HEK293 (cell line): ENCODE measurements at regions not wholly inside any gene's neighbourhood (a gene's known extent, or its start where the extent isn't known, plus 50 kb on each side); places are given as distances from the start of the nearest gene placed in this dataset.

Source experiments
- CTCF ChIA-PET: fragments of 350-600 bp; formaldehyde crosslinking; extraction: SDS; loops from one replicate; lab custom pipeline; 2021; ENCODE audit warnings: antibody characterized with exemption; lab: Yijun Ruan, JAX
- POLR2A ChIA-PET: fragments of 300-600 bp; formaldehyde crosslinking; extraction: SDS; loops from one replicate; lab custom pipeline; 2020; ENCODE audit warnings: antibody characterized with exemption, inconsistent platforms; lab: Yijun Ruan, JAX
- H3K27ac ChIP-seq: fragments of 200-500 bp; sonication (Bioruptor generic); 2 replicates; pipeline ENCODE4 v1.5.1; 2014; ENCODE audit warnings: low read depth, low read length, control low read depth, inconsistent platforms; ENCODE audit errors: extremely low read depth
- H3K36me3 ChIP-seq, 2 experiments: fragments of 200-500 bp in 1 of 2; sonication (Bioruptor generic) in 1 of 2; 1 replicate in 1 of 2; 2 replicates in 1 of 2; pipeline ENCODE4 v1.5.1; 2014 to 2017; ENCODE audit warnings: inconsistent platforms in 2 of 2, low read length in 2 of 2; ENCODE audit not compliant: control insufficient read depth in 2 of 2, insufficient read depth in 1 of 2
- H3K4me1 ChIP-seq: fragments of 200-500 bp; sonication (Bioruptor generic); 2 replicates; pipeline ENCODE4 v1.5.1; 2014; ENCODE audit warnings: mild to moderate bottlenecking, low read length, inconsistent platforms; ENCODE audit not compliant: control insufficient read depth, insufficient read depth
- H3K4me3 ChIP-seq: 2 replicates; pipeline ENCODE4 v1.5.1; 2011; ENCODE audit warnings: low read depth, mild to moderate bottlenecking, control low read depth, low read length, moderate library complexity
- H3K9me3 ChIP-seq: fragments of 200-500 bp; sonication (Bioruptor generic); 2 replicates; pipeline ENCODE4 v1.5.1; 2014; ENCODE audit warnings: low read depth, low read length, inconsistent platforms; ENCODE audit not compliant: control insufficient read depth, insufficient read depth
- FEZF1 ChIP-seq: fragments of 450-650 bp; formaldehyde crosslinking; IDR thresholded peaks from 2 replicates; pipeline ENCODE4 v1.5.1; 2016; ENCODE audit warnings: missing biosample characterization, missing genetic modification characterization
- HOXC10 ChIP-seq: sonication (generic); formaldehyde crosslinking; IDR thresholded peaks from 2 replicates; pipeline ENCODE4 v1.8.1; 2023; ENCODE audit warnings: mild to moderate bottlenecking, missing genetic modification reagents
- OSR2 ChIP-seq: fragments of 450-650 bp; formaldehyde crosslinking; IDR thresholded peaks from 2 replicates; pipeline ENCODE4 v1.5.1; 2016; ENCODE audit warnings: missing biosample characterization, missing genetic modification characterization
- TRIM28 ChIP-seq: IDR thresholded peaks from 2 replicates; pipeline ENCODE4 v1.6.1; 2011; ENCODE audit warnings: low read length, control low read depth, borderline replicate concordance
- ZFHX2 ChIP-seq: fragments of 450-650 bp; formaldehyde crosslinking; conservative IDR thresholded peaks from 2 replicates; pipeline ENCODE4 v1.5.1; 2016; ENCODE audit warnings: missing biosample characterization, missing genetic modification characterization
- ZFP69B ChIP-seq: fragments of 450-650 bp; formaldehyde crosslinking; IDR thresholded peaks from 2 replicates; pipeline ENCODE4 v1.5.1; 2016; ENCODE audit warnings: missing biosample characterization, missing genetic modification characterization
- ZNF24 ChIP-seq: fragments of 450-650 bp; formaldehyde crosslinking; IDR thresholded peaks from 2 replicates; pipeline ENCODE4 v1.5.1; 2016; ENCODE audit warnings: missing biosample characterization, missing genetic modification characterization
- ZNF521 ChIP-seq: fragments of 450-650 bp; formaldehyde crosslinking; IDR thresholded peaks from 2 replicates; pipeline ENCODE4 v1.5.1; 2017; ENCODE audit warnings: missing biosample characterization, mild to moderate bottlenecking, missing genetic modification characterization
- ZNF548 ChIP-seq: fragments of 450-650 bp; formaldehyde crosslinking; IDR thresholded peaks from 2 replicates; pipeline ENCODE4 v1.5.1; 2016; ENCODE audit warnings: missing biosample characterization, missing genetic modification characterization
- ZNF560 ChIP-seq: fragments of 450-650 bp; formaldehyde crosslinking; IDR thresholded peaks from 2 replicates; pipeline ENCODE4 v1.5.1; 2017; ENCODE audit warnings: missing biosample characterization, missing genetic modification characterization, borderline replicate concordance
- ZNF571 ChIP-seq: fragments of 450-650 bp; formaldehyde crosslinking; IDR thresholded peaks from 2 replicates; pipeline ENCODE4 v1.5.0; 2017; ENCODE audit warnings: missing biosample characterization, missing genetic modification characterization
- ZNF747 ChIP-seq: fragments of 450-650 bp; formaldehyde crosslinking; IDR thresholded peaks from 2 replicates; pipeline ENCODE4 v1.5.1; 2016; ENCODE audit warnings: missing biosample characterization, missing genetic modification characterization
- ZNF776 ChIP-seq: fragments of 450-650 bp; formaldehyde crosslinking; IDR thresholded peaks from 2 replicates; pipeline ENCODE4 v1.5.0; 2017; ENCODE audit warnings: missing biosample characterization, missing genetic modification characterization, borderline replicate concordance
- ZNF785 ChIP-seq: fragments of 450-650 bp; formaldehyde crosslinking; IDR thresholded peaks from 2 replicates; pipeline ENCODE4 v1.5.1; 2016; ENCODE audit warnings: missing biosample characterization, missing genetic modification characterization
- TF ChIP-seq, protein P1 (sequence below): fragments of 450-650 bp; formaldehyde crosslinking; IDR thresholded peaks from 2 replicates; pipeline ENCODE4 v1.5.1; 2016; ENCODE audit warnings: missing biosample characterization, missing genetic modification characterization
- TF ChIP-seq, protein P2 (sequence below): fragments of 450-650 bp; formaldehyde crosslinking; IDR thresholded peaks from 2 replicates; pipeline ENCODE4 v1.5.1; 2017; ENCODE audit warnings: missing biosample characterization, mild to moderate bottlenecking, missing genetic modification characterization, moderate library complexity
- TF ChIP-seq, protein P3 (sequence below): fragments of 450-650 bp; formaldehyde crosslinking; IDR thresholded peaks from 2 replicates; pipeline ENCODE4 v1.5.1; 2016; ENCODE audit warnings: missing biosample characterization, missing genetic modification characterization, borderline replicate concordance

DNA sequence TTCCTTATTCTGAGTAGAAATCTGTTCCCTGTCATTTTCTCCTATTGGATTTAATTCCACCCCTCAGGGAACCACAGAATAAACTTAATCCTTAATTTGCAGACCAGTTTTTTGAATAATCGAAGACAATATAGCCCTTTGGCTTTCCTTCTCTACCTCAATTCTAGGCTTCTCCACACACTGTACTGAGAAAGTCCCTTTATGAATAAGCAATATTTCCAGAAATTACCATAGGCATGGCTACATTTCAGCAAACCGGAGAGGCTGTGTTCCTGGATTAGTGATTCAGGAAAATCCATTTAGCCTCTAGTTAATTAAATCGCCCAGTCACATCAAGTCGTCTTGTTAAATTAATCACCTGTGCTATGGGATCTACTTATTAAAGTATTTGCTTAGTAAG is 125.1 kb downstream of the ANAPC4 start:
- no peak overlapping the region for H3K27ac ChIP-seq
- no peak overlapping the region for H3K4me3 ChIP-seq
- ChIA-PET CTCF (no interaction called here), POLR2A (no interaction called here)
- no peak for TF ChIP-seq ZNF24 (tag by site-specific recombination)
- TF ChIP-seq, protein P1, sequence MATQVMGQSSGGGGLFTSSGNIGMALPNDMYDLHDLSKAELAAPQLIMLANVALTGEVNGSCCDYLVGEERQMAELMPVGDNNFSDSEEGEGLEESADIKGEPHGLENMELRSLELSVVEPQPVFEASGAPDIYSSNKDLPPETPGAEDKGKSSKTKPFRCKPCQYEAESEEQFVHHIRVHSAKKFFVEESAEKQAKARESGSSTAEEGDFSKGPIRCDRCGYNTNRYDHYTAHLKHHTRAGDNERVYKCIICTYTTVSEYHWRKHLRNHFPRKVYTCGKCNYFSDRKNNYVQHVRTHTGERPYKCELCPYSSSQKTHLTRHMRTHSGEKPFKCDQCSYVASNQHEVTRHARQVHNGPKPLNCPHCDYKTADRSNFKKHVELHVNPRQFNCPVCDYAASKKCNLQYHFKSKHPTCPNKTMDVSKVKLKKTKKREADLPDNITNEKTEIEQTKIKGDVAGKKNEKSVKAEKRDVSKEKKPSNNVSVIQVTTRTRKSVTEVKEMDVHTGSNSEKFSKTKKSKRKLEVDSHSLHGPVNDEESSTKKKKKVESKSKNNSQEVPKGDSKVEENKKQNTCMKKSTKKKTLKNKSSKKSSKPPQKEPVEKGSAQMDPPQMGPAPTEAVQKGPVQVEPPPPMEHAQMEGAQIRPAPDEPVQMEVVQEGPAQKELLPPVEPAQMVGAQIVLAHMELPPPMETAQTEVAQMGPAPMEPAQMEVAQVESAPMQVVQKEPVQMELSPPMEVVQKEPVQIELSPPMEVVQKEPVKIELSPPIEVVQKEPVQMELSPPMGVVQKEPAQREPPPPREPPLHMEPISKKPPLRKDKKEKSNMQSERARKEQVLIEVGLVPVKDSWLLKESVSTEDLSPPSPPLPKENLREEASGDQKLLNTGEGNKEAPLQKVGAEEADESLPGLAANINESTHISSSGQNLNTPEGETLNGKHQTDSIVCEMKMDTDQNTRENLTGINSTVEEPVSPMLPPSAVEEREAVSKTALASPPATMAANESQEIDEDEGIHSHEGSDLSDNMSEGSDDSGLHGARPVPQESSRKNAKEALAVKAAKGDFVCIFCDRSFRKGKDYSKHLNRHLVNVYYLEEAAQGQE (tag by site-specific recombination), result no peak
- TF ChIP-seq, protein P2, sequence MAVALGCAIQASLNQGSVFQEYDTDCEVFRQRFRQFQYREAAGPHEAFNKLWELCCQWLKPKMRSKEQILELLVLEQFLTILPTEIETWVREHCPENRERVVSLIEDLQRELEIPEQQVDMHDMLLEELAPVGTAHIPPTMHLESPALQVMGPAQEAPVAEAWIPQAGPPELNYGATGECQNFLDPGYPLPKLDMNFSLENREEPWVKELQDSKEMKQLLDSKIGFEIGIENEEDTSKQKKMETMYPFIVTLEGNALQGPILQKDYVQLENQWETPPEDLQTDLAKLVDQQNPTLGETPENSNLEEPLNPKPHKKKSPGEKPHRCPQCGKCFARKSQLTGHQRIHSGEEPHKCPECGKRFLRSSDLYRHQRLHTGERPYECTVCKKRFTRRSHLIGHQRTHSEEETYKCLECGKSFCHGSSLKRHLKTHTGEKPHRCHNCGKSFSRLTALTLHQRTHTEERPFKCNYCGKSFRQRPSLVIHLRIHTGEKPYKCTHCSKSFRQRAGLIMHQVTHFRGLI (tag by site-specific recombination), result no peak
- no peak for TF ChIP-seq ZNF785 (tag by site-specific recombination)
- no peak for TF ChIP-seq ZFHX2 (tag by site-specific recombination)
- TF ChIP-seq ZNF571, result no peak
- no peak for TF ChIP-seq ZNF776
- no peak for TF ChIP-seq ZNF548 (tag by site-specific recombination)
- TF ChIP-seq TRIM28, result no peak
- TF ChIP-seq, protein P3, sequence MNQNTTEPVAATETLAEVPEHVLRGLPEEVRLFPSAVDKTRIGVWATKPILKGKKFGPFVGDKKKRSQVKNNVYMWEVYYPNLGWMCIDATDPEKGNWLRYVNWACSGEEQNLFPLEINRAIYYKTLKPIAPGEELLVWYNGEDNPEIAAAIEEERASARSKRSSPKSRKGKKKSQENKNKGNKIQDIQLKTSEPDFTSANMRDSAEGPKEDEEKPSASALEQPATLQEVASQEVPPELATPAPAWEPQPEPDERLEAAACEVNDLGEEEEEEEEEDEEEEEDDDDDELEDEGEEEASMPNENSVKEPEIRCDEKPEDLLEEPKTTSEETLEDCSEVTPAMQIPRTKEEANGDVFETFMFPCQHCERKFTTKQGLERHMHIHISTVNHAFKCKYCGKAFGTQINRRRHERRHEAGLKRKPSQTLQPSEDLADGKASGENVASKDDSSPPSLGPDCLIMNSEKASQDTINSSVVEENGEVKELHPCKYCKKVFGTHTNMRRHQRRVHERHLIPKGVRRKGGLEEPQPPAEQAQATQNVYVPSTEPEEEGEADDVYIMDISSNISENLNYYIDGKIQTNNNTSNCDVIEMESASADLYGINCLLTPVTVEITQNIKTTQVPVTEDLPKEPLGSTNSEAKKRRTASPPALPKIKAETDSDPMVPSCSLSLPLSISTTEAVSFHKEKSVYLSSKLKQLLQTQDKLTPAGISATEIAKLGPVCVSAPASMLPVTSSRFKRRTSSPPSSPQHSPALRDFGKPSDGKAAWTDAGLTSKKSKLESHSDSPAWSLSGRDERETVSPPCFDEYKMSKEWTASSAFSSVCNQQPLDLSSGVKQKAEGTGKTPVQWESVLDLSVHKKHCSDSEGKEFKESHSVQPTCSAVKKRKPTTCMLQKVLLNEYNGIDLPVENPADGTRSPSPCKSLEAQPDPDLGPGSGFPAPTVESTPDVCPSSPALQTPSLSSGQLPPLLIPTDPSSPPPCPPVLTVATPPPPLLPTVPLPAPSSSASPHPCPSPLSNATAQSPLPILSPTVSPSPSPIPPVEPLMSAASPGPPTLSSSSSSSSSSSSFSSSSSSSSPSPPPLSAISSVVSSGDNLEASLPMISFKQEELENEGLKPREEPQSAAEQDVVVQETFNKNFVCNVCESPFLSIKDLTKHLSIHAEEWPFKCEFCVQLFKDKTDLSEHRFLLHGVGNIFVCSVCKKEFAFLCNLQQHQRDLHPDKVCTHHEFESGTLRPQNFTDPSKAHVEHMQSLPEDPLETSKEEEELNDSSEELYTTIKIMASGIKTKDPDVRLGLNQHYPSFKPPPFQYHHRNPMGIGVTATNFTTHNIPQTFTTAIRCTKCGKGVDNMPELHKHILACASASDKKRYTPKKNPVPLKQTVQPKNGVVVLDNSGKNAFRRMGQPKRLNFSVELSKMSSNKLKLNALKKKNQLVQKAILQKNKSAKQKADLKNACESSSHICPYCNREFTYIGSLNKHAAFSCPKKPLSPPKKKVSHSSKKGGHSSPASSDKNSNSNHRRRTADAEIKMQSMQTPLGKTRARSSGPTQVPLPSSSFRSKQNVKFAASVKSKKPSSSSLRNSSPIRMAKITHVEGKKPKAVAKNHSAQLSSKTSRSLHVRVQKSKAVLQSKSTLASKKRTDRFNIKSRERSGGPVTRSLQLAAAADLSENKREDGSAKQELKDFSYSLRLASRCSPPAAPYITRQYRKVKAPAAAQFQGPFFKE (tag by site-specific recombination), result no peak
- TF ChIP-seq HOXC10 (CRISPR knock-in tag), result no peak
- TF ChIP-seq FEZF1 (tag by site-specific recombination), result no peak
- TF ChIP-seq ZNF747, result no peak
- TF ChIP-seq OSR2 (tag by site-specific recombination), result no peak
- no peak for TF ChIP-seq ZNF521 (tag by site-specific recombination)
- TF ChIP-seq ZNF560, result no peak
- no peak for TF ChIP-seq ZFP69B (tag by site-specific recombination)
- H3K9me3 ChIP-seq, result no peaks in the 10 kb centered on the region
- H3K4me1 ChIP-seq, result no peaks in the 10 kb centered on the region; the same call in 1 of the 2 replicates
- no peaks in the 10 kb centered on the region for H3K36me3 ChIP-seq
